Astrocyte (in vitro differentiated cells and primary cell): ENCODE measurements at regions not wholly inside any gene's neighbourhood (a gene's known extent, or its start where the extent isn't known, plus 50 kb on each side); places are given as distances from the start of the nearest gene placed in this dataset.
"Not testable (repeated sequence)": the region's sequence is repeated elsewhere in the genome, so short reads cannot be mapped to it uniquely, and the experiment has no call there.

ENCODE experiments used
- DNase-seq: peaks from one replicate; pipeline ENCODE4 v3.0.0-alpha.2; 2010; ENCODE audit warnings: low read depth
- FAIRE-seq: peaks from 2 replicates; lab custom pipeline; 2011; peaks lifted over from hg19 to GRCh38; lab: Jason Lieb, UNC
- H2AFZ ChIP-seq: 2 replicates; pipeline ENCODE4 v1.6.0; 2012; ENCODE audit warnings: low read depth, low read length, inconsistent platforms
- H3K27ac ChIP-seq: 2 replicates; pipeline ENCODE4 v1.5.1; 2011; ENCODE audit warnings: low read depth, low read length, inconsistent platforms
- H3K27me3 ChIP-seq: 2 replicates; pipeline ENCODE4 v1.6.0; 2011; ENCODE audit warnings: low read length, inconsistent platforms; ENCODE audit not compliant: insufficient read depth
- H3K36me3 ChIP-seq: 2 replicates; pipeline ENCODE4 v1.5.1; 2011; ENCODE audit warnings: low read length, inconsistent platforms; ENCODE audit not compliant: insufficient read depth
- H3K4me1 ChIP-seq: 2 replicates; pipeline ENCODE4 v1.5.1; 2011; ENCODE audit warnings: low read length, inconsistent platforms; ENCODE audit not compliant: insufficient read depth
- H3K4me2 ChIP-seq: 2 replicates; pipeline ENCODE4 v1.6.0; 2012; ENCODE audit warnings: low read length, inconsistent platforms
- H3K4me3 ChIP-seq: 2 replicates; pipeline ENCODE4 v1.5.1; 2011; ENCODE audit warnings: low read depth, mild to moderate bottlenecking, low read length, inconsistent platforms; ENCODE audit not compliant: insufficient read depth
- H3K79me2 ChIP-seq: 2 replicates; pipeline ENCODE4 v1.6.0; 2012; ENCODE audit warnings: mild to moderate bottlenecking, low read length, inconsistent platforms; ENCODE audit not compliant: insufficient read depth
- H3K9ac ChIP-seq: 2 replicates; pipeline ENCODE4 v1.6.0; 2012; ENCODE audit warnings: mild to moderate bottlenecking, low read length, inconsistent platforms
- H3K9me3 ChIP-seq: 2 replicates; pipeline ENCODE4 v1.5.1; 2012; ENCODE audit warnings: low read depth, mild to moderate bottlenecking, low read length, inconsistent platforms; ENCODE audit not compliant: insufficient read depth
- H4K20me1 ChIP-seq: 2 replicates; pipeline ENCODE4 v1.6.0; 2012; ENCODE audit warnings: low read length, inconsistent platforms; ENCODE audit not compliant: insufficient read depth
- H3K27ac Mint-ChIP-seq: one replicate; pipeline ENCODE4 v1.8.0; 2021; ENCODE audit warnings: mild to moderate bottlenecking, mixed read lengths; ENCODE audit not compliant: unreplicated experiment
- H3K27me3 Mint-ChIP-seq: one replicate; pipeline ENCODE4 v1.8.0; 2021; ENCODE audit warnings: low read depth, mixed read lengths; ENCODE audit not compliant: unreplicated experiment
- H3K36me3 Mint-ChIP-seq: one replicate; pipeline ENCODE4 v1.8.0; 2021; ENCODE audit warnings: low read depth, mixed read lengths; ENCODE audit not compliant: unreplicated experiment
- H3K4me1 Mint-ChIP-seq: one replicate; pipeline ENCODE4 v1.8.0; 2021; ENCODE audit warnings: low read depth, mixed read lengths; ENCODE audit not compliant: unreplicated experiment
- H3K4me3 Mint-ChIP-seq: one replicate; pipeline ENCODE4 v1.8.0; 2021; ENCODE audit warnings: mild to moderate bottlenecking, moderate library complexity, mixed read lengths; ENCODE audit not compliant: unreplicated experiment
- H3K9me3 Mint-ChIP-seq: one replicate; pipeline ENCODE4 v1.8.0; 2021; ENCODE audit warnings: mild to moderate bottlenecking, mixed read lengths; ENCODE audit not compliant: unreplicated experiment

GRCh38 chr17:30689266-30690000, 135.1 kb downstream of the CRLF3 start:
- H3K27me3 Mint-ChIP-seq, H3K79me2 ChIP-seq, H2AFZ ChIP-seq, H3K4me1 ChIP-seq, H3K4me3 Mint-ChIP-seq, H3K27ac ChIP-seq, H3K36me3 ChIP-seq, H3K4me2 ChIP-seq, H4K20me1 ChIP-seq, H3K27ac Mint-ChIP-seq, H3K9me3 Mint-ChIP-seq, DNase-seq, H3K27me3 ChIP-seq, H3K9ac ChIP-seq, H3K4me3 ChIP-seq, H3K36me3 Mint-ChIP-seq, FAIRE-seq, H3K9me3 ChIP-seq: not testable (repeated sequence)
- H3K4me1 Mint-ChIP-seq, result peaks cover 13% of the 10 kb centered on the region

- H2AFZ ChIP-seq, H3K27me3 Mint-ChIP-seq, H3K4me3 ChIP-seq, H3K4me1 ChIP-seq, H3K79me2 ChIP-seq, H3K4me1 Mint-ChIP-seq, H4K20me1 ChIP-seq, H3K9me3 Mint-ChIP-seq, H3K36me3 ChIP-seq, H3K9me3 ChIP-seq, H3K27ac ChIP-seq, H3K27me3 ChIP-seq, H3K36me3 Mint-ChIP-seq: not testable (repeated sequence)
- peak overlapping the region; percentile 67 for H3K27ac Mint-ChIP-seq
- peak overlapping the region; percentile 23 for H3K9ac ChIP-seq
- FAIRE-seq, result peak; percentile 43
- H3K4me3 Mint-ChIP-seq, result peak overlapping the region; percentile 64
- H3K4me2 ChIP-seq, result peak overlapping the region; percentile 76
- DNase-seq, result peak; percentile 24
Observed at GRCh38 chr17:30686538-30687479, 137.7 kb downstream of the CRLF3 start.

- H3K9me3 Mint-ChIP-seq, result not testable (repeated sequence)
Observed at GRCh38 chr17:30682280-30682679, 142.2 kb downstream of the CRLF3 start.

GRCh38 chr17:30680681-30681080, 143.8 kb downstream of the CRLF3 start:
- not testable (repeated sequence) for H3K27me3 ChIP-seq, FAIRE-seq, H3K9ac ChIP-seq, H3K4me1 Mint-ChIP-seq, H3K4me3 Mint-ChIP-seq, H3K4me1 ChIP-seq, H2AFZ ChIP-seq, H3K36me3 Mint-ChIP-seq, H4K20me1 ChIP-seq, H3K27me3 Mint-ChIP-seq, DNase-seq, H3K79me2 ChIP-seq, H3K36me3 ChIP-seq, H3K4me2 ChIP-seq, H3K9me3 ChIP-seq, H3K27ac ChIP-seq, H3K27ac Mint-ChIP-seq, H3K4me3 ChIP-seq
- peaks cover 11% of the 10 kb centered on the region for H3K9me3 Mint-ChIP-seq

More at GRCh38 chr17:30682280-30682679, 142.2 kb downstream of the CRLF3 start:
- not testable (repeated sequence) for H3K4me2 ChIP-seq, H3K27me3 Mint-ChIP-seq, FAIRE-seq, DNase-seq, H4K20me1 ChIP-seq, H3K4me3 Mint-ChIP-seq, H3K27me3 ChIP-seq, H3K27ac ChIP-seq, H3K4me1 Mint-ChIP-seq, H3K36me3 Mint-ChIP-seq, H2AFZ ChIP-seq, H3K79me2 ChIP-seq, H3K4me1 ChIP-seq, H3K4me3 ChIP-seq, H3K9ac ChIP-seq, H3K36me3 ChIP-seq, H3K27ac Mint-ChIP-seq, H3K9me3 ChIP-seq
